SK-N-SH (cell line): ENCODE measurements at regions not wholly inside any gene's neighbourhood (a gene's known extent, or its start where the extent isn't known, plus 50 kb on each side); places are given as distances from the start of the nearest gene placed in this dataset.

Experiments
- EP300 ChIP-seq, 2 experiments: IDR thresholded peaks; 2 replicates each; pipeline versions ENCODE4 v1.4.0 to v1.6.1; 2012; ENCODE audit warnings: borderline replicate concordance in 1 of 2, low read depth in 1 of 2, low read length in 1 of 2
- EZH2phosphoT487 ChIP-seq: fragments of 200-600 bp; sonication (generic); IDR thresholded peaks from 2 replicates; pipeline ENCODE4 v1.6.1; 2017; ENCODE audit warnings: low read depth, mixed run types, mild to moderate bottlenecking, antibody characterized with exemption, moderate library complexity, borderline replicate concordance
- NRF1 ChIP-seq: IDR thresholded peaks from 2 replicates; pipeline ENCODE4 v1.6.1; 2012; ENCODE audit warnings: low read depth, mild to moderate bottlenecking, low read length
- SIN3A ChIP-seq: IDR thresholded peaks from 2 replicates; pipeline ENCODE4 v1.6.1; 2012; ENCODE audit warnings: low read depth, mild to moderate bottlenecking, low read length, moderate library complexity, borderline replicate concordance
- TF ChIP-seq, protein P1 (sequence below): fragments of 200-600 bp; sonication (generic); IDR thresholded peaks from 2 replicates; pipeline ENCODE4 v1.6.1; 2017; ENCODE audit warnings: antibody characterized with exemption, mild to moderate bottlenecking, moderate library complexity
- TF ChIP-seq, protein P2 (sequence below): IDR thresholded peaks from 2 replicates; pipeline ENCODE4 v1.6.1; 2012; ENCODE audit warnings: mild to moderate bottlenecking, low read depth, low read length, moderate library complexity
- TF ChIP-seq, protein P3 (sequence below): fragments of 150-350 bp; IDR thresholded peaks from 2 replicates; pipeline ENCODE4 v1.6.1; 2017; ENCODE audit warnings: antibody characterized with exemption, low read length, low read depth, borderline replicate concordance

DNA sequence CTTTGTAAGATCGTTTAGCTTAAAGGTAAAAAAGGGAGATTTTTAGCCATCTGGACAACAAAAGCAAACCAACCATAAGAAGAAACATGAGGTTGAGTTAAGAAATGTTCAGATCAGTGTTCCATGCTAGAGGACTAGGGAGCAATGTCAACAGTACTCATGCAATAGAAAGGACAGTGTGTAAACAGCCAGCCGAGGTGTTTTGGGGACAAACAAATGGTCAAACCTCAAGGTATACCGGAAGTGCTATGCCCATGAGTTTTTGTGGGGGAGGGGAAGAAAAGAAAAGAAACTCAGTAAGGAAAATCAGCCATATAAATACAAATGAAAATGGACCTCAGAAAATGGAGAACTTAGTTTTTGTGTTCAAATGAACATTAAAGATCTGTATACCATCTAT, 289.5 kb upstream of the GRM7 start:
- TF ChIP-seq EP300 (IDR thresholded peaks at IDR 0.05; ENCODE audit: borderline replicate concordance in 1 of 2, low read depth in 1 of 2, low read length in 1 of 2) (no peak), EZH2phosphoT487 (no peak), NRF1 (no peak), SIN3A (no peak)
- TF ChIP-seq, protein P1, sequence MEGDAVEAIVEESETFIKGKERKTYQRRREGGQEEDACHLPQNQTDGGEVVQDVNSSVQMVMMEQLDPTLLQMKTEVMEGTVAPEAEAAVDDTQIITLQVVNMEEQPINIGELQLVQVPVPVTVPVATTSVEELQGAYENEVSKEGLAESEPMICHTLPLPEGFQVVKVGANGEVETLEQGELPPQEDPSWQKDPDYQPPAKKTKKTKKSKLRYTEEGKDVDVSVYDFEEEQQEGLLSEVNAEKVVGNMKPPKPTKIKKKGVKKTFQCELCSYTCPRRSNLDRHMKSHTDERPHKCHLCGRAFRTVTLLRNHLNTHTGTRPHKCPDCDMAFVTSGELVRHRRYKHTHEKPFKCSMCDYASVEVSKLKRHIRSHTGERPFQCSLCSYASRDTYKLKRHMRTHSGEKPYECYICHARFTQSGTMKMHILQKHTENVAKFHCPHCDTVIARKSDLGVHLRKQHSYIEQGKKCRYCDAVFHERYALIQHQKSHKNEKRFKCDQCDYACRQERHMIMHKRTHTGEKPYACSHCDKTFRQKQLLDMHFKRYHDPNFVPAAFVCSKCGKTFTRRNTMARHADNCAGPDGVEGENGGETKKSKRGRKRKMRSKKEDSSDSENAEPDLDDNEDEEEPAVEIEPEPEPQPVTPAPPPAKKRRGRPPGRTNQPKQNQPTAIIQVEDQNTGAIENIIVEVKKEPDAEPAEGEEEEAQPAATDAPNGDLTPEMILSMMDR: no peak
- TF ChIP-seq, protein P2, sequence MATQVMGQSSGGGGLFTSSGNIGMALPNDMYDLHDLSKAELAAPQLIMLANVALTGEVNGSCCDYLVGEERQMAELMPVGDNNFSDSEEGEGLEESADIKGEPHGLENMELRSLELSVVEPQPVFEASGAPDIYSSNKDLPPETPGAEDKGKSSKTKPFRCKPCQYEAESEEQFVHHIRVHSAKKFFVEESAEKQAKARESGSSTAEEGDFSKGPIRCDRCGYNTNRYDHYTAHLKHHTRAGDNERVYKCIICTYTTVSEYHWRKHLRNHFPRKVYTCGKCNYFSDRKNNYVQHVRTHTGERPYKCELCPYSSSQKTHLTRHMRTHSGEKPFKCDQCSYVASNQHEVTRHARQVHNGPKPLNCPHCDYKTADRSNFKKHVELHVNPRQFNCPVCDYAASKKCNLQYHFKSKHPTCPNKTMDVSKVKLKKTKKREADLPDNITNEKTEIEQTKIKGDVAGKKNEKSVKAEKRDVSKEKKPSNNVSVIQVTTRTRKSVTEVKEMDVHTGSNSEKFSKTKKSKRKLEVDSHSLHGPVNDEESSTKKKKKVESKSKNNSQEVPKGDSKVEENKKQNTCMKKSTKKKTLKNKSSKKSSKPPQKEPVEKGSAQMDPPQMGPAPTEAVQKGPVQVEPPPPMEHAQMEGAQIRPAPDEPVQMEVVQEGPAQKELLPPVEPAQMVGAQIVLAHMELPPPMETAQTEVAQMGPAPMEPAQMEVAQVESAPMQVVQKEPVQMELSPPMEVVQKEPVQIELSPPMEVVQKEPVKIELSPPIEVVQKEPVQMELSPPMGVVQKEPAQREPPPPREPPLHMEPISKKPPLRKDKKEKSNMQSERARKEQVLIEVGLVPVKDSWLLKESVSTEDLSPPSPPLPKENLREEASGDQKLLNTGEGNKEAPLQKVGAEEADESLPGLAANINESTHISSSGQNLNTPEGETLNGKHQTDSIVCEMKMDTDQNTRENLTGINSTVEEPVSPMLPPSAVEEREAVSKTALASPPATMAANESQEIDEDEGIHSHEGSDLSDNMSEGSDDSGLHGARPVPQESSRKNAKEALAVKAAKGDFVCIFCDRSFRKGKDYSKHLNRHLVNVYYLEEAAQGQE: no peak
- TF ChIP-seq, protein P3, sequence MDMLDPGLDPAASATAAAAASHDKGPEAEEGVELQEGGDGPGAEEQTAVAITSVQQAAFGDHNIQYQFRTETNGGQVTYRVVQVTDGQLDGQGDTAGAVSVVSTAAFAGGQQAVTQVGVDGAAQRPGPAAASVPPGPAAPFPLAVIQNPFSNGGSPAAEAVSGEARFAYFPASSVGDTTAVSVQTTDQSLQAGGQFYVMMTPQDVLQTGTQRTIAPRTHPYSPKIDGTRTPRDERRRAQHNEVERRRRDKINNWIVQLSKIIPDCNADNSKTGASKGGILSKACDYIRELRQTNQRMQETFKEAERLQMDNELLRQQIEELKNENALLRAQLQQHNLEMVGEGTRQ: no peak
